Limb (tissue), 2 donors: ENCODE measurements at regions not wholly inside any gene's neighbourhood (a gene's known extent, or its start where the extent isn't known, plus 50 kb on each side); places are given as distances from the start of the nearest gene placed in this dataset.
"Not testable (repeated sequence)": the region's sequence is repeated elsewhere in the genome, so short reads cannot be mapped to it uniquely, and the experiment has no call there.

ENCODE experiments used
- DNase-seq, 2 donors: peaks; one replicate each; pipeline ENCODE4 v3.0.0-alpha.2; 2016; ENCODE audit errors: extremely low spot score in 2 of 2

DNA sequence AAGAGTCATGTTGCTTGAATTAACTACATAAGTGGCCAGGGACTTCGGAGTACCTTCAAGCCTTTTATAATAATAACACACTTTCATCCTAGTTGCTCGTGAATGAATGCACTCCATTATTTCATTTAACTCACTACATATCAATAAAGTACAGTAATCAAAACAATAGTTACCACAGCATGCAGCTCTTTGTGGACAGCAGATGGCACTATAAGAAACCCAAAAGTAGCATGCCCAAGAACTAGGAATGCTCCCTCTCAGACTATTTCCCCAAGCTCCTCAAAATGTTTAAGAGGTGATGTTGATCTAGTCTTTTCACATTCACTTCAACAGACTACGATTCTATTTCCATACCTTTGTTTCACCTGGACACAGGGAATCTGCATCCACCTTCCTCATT, 500.8 kb upstream of the DIAPH2 start:
- DNase-seq, result no peak

DNA sequence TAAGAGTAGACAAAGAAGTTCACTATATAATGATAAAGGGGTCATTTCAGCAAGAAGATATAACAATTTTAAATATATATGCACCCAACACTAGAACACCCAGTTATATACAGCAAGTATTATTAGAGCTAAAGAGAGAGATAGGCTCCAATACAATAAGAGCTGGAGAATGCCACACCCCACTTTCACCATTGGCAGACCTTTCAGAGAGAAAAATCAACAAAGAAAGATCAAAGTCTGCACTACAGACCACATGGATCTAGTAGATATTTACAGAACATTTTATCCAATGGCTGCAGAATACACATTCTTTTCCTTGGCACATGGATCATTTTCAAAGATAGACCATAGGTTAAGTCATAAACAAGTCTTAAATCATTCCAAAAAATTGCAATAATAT, 479.7 kb upstream of the DIAPH2 start:
- DNase-seq, result no peak

DNA sequence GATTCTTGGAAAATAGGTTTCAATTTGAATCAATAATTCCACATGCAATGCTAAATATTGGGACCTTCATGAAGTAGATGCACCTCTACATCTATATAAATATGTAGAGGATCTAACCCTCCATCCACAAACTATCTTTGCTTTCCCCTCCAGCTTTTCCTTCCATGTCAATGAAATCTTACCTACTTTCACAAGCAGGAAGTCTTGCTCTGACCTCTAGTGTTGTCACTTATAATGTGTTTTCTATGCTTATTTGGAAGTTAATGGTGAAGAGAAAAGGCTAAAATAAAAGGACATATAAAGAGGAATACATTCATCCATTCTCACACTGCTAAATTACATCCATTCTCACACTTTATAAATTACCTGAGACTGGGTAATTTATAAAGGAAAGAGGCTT, 472.7 kb upstream of the DIAPH2 start:
- DNase-seq, result no peak

DNA sequence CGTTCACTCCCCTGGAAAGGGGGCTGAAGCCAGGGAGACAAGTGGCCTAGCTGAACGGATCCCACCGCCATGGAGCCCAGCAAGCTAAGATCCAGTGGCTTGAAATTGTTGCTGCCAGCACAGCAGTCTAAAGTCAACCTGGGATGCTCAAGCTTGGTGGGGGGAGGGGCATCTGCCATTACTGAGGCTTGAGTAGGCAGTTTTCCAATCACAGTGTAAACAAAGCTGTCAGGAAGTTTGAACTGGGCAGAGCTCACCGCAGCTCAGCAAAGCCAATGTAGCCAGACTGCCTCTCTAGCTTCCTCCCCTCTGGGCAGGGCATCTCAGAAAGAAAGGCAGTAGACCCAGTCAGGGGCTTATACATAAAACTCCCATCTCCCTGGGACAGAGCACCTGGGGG, 470.0 kb upstream of the DIAPH2 start:
- DNase-seq, result not testable (repeated sequence)

DNA sequence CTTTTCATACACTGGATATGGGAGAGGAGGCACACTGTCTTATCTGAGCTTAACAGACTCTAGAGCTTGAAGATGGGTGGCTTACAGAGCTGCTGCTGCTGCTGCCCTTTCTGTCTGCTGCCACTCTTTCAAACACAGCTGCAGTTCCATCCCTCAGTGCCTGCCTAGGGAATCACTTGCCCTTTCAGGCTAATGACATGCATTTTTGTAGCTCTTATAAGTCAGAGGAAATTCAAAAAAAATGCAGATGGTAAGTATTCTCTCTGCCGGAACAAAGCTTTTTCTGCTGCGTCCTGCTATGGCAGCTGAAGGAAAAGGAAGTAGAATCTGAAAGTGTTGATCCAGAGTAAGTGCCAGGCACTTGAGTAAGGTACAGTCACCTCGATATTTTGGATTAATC, 460.4 kb upstream of the DIAPH2 start:
- no peak for DNase-seq

DNA sequence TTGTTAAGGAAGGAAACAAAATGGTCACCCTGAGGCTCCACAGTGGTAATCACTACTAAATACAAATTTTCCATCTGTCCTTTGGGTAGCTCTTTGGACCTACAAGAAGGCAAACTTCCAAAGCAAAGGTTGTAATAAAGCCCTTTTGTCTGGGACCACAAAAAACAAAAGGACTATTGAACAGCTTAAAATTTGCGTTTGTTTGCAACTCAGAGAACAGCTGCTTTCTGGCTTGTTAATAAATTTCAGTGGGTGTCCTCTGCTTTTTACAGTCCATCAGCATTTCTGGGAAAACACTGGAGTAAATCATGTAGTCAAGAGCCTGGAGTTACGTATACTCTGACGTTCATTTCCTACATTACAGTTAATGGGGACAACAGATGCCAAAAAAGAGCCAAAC, 439.7 kb upstream of the DIAPH2 start:
- peak in 1 of 2 donors; percentile 28 for DNase-seq

DNA sequence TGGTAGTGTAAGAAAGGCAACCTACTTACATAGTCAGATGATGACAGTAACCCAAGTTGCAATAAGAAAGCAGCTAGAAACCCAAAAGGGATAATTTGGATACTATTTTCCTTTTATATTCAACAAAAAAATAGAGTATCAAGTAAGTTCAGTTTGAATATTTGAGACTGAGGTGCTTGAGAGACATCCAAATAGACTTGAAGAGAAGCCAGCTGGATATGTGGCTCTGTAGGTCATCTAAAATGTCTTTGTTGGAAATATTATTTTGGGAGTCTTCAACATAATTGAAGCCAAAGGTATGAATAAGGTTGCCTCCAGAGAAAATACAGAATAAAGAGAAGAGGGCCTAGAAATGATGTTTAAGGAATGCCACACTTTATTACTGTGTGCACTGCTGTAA, 438.2 kb upstream of the DIAPH2 start:
- no peak for DNase-seq
